Colon (tissue), 2 donors: ENCODE measurements at regions not wholly inside any gene's neighbourhood (a gene's known extent, or its start where the extent isn't known, plus 50 kb on each side); places are given as distances from the start of the nearest gene placed in this dataset.

Experiments
- FAIRE-seq: peaks from 2 replicates; lab custom pipeline; 2012; peaks lifted over from hg19 to GRCh38; lab: Jason Lieb, UNC
- donor health status: control.
- donor health status: control.

GRCh38 chr12:59839514-59839913 lies 243.7 kb downstream of the SLC16A7 start:
- FAIRE-seq: no peak

- no peak for FAIRE-seq
Measured at GRCh38 chr12:59843260-59843843, 247.5 kb downstream of the SLC16A7 start.

- FAIRE-seq: no peak
Measured at GRCh38 chr12:59844750-59845149, 248.9 kb downstream of the SLC16A7 start.

GRCh38 chr12:59845293-59845692 lies 249.5 kb downstream of the SLC16A7 start:
- no peak for FAIRE-seq

GRCh38 chr12:59847127-59847526 lies 251.3 kb downstream of the SLC16A7 start:
- no peak for FAIRE-seq

- no peak for FAIRE-seq
Measured at GRCh38 chr12:59850268-59850667, 254.4 kb downstream of the SLC16A7 start.

- no peak for FAIRE-seq
Measured at GRCh38 chr12:59858508-59859170, 262.8 kb downstream of the SLC16A7 start.

GRCh38 chr12:59859171-59859510 lies 263.3 kb downstream of the SLC16A7 start:
- no peak for FAIRE-seq

- no peak for FAIRE-seq
Measured at GRCh38 chr12:59861635-59862034, 265.8 kb downstream of the SLC16A7 start.

GRCh38 chr12:59867055-59867454 lies 271.2 kb downstream of the SLC16A7 start:
- FAIRE-seq: no peak

- FAIRE-seq: no peak
Measured at GRCh38 chr12:59867689-59868088, 271.9 kb downstream of the SLC16A7 start.

GRCh38 chr12:59871779-59872178 lies 275.9 kb downstream of the SLC16A7 start:
- no peak for FAIRE-seq

GRCh38 chr12:59873136-59873535 lies 277.3 kb downstream of the SLC16A7 start:
- FAIRE-seq: no peak

- no peak for FAIRE-seq
Measured at GRCh38 chr12:59874781-59875180, 279.0 kb downstream of the SLC16A7 start.

- FAIRE-seq: no peak
Measured at GRCh38 chr12:59886131-59886733, 290.4 kb downstream of the SLC16A7 start.

GRCh38 chr12:59887178-59887577 lies 291.3 kb downstream of the SLC16A7 start:
- no peak for FAIRE-seq

- FAIRE-seq: no peak
Measured at GRCh38 chr12:59890896-59891579, 295.2 kb downstream of the SLC16A7 start.

- no peak for FAIRE-seq
Measured at GRCh38 chr12:59895166-59895775, 299.4 kb downstream of the SLC16A7 start.

- no peak for FAIRE-seq
Measured at GRCh38 chr12:59904874-59905521, 309.2 kb downstream of the SLC16A7 start.

- FAIRE-seq: no peak
Measured at GRCh38 chr12:59911516-59911915, 315.7 kb downstream of the SLC16A7 start.

- FAIRE-seq: no peak
Measured at GRCh38 chr12:59916988-59917387, 321.2 kb downstream of the SLC16A7 start.

GRCh38 chr12:59927032-59927431 lies 331.2 kb downstream of the SLC16A7 start:
- no peak for FAIRE-seq
